Natural killer cell (primary cell): ENCODE measurements at regions not wholly inside any gene's neighbourhood (a gene's known extent, or its start where the extent isn't known, plus 50 kb on each side); places are given as distances from the start of the nearest gene placed in this dataset.

Experiments used
- ATAC-seq, 3 donors: fragments of 150-1000 bp in 2 of 3; fragments of 200-7000 bp in 1 of 3; cut with Tn5 transposase; 1 replicate in 1 of 3; 2 replicates in 2 of 3; pipeline ENCODE4 v1.10.0; 2021; ENCODE audit warnings: mild to moderate bottlenecking in 2 of 3, moderate library complexity in 2 of 3
- DNase-seq, 2 donors: peaks; one replicate each; pipeline versions ENCODE4 v3.0.0 to v3.0.0-alpha.2; 2013 to 2021; ENCODE audit warnings: mixed read lengths in 1 of 2
- H3K27ac ChIP-seq: one replicate; pipeline ENCODE4 v1.5.1; 2013; ENCODE audit warnings: mild to moderate bottlenecking, low read length
- H3K27me3 ChIP-seq: one replicate; pipeline ENCODE4 v1.6.1; 2013; ENCODE audit warnings: low read length; ENCODE audit not compliant: control insufficient read depth, insufficient read depth
- H3K36me3 ChIP-seq: one replicate; pipeline ENCODE4 v1.6.1; 2013; ENCODE audit warnings: low read length; ENCODE audit not compliant: control insufficient read depth, insufficient read depth
- H3K4me1 ChIP-seq: one replicate; pipeline ENCODE4 v1.6.1; 2013; ENCODE audit warnings: low read length; ENCODE audit not compliant: control insufficient read depth, insufficient read depth
- H3K4me3 ChIP-seq: one replicate; pipeline ENCODE4 v1.5.1; 2013; ENCODE audit warnings: low read length
- H3K9me3 ChIP-seq: one replicate; pipeline ENCODE4 v1.6.1; 2013; ENCODE audit warnings: low read length; ENCODE audit not compliant: control insufficient read depth, insufficient read depth
- H3K27ac Mint-ChIP-seq, 2 donors: one replicate each; pipeline ENCODE4 v1.8.0; 2022; ENCODE audit warnings: mild to moderate bottlenecking in 2 of 2, mixed read lengths in 2 of 2, moderate library complexity in 1 of 2
- H3K27me3 Mint-ChIP-seq, 2 donors: one replicate each; pipeline ENCODE4 v1.8.0; 2022; ENCODE audit warnings: low read depth in 2 of 2, mixed read lengths in 2 of 2
- H3K36me3 Mint-ChIP-seq: one replicate; pipeline ENCODE4 v1.8.0; 2022; ENCODE audit warnings: mixed read lengths
- H3K4me1 Mint-ChIP-seq, 2 donors: one replicate each; pipeline ENCODE4 v1.8.0; 2022; ENCODE audit warnings: mixed read lengths in 2 of 2
- H3K4me3 Mint-ChIP-seq: one replicate; pipeline ENCODE4 v1.8.0; 2022; ENCODE audit warnings: mild to moderate bottlenecking, moderate library complexity, mixed read lengths
- H3K9me3 Mint-ChIP-seq, 2 donors: one replicate each; pipeline ENCODE4 v1.8.0; 2022; ENCODE audit warnings: mixed read lengths in 2 of 2
- CTCF ChIP-seq: fragments of 200-600 bp; IDR thresholded peaks from one replicate; pipeline ENCODE4 v1.8.0; 2022; ENCODE audit warnings: antibody characterized with exemption
- WGBS: methylation state at CpG from one replicate; pipeline ENCODE4 v1.1.7; 2013; ENCODE audit warnings: missing lambda C conversion rate; ENCODE audit not compliant: insufficient coverage; 5-methylcytosine and 5-hydroxymethylcytosine counted together
- intact Hi-C: fragments of 100-400 bp; cut with micrococcal nuclease; formaldehyde crosslinking; loops from one replicate; pipeline ENCODE4 v1.14.2; 2022

GRCh38 chr10:106454233-106454632, 710.3 kb downstream of the SORCS1 start:
- Mint-ChIP-seq H3K27ac (no peak overlapping the region), H3K9me3 (peaks cover 3 to 8% of the 10 kb centered on the region in 2 donors), H3K27me3 (no peaks in the 10 kb centered on the region), H3K4me1 (no peaks in the 10 kb centered on the region), H3K4me3 (no peak overlapping the region), H3K36me3 (no peaks in the 10 kb centered on the region)
- Histone ChIP-seq H3K27me3 (no peaks in the 10 kb centered on the region), H3K27ac (no peak overlapping the region), H3K9me3 (no peaks in the 10 kb centered on the region), H3K36me3 (no peaks in the 10 kb centered on the region), H3K4me3 (no peak overlapping the region), H3K4me1 (no peaks in the 10 kb centered on the region)
- ATAC-seq (no peak), DNase-seq (no peak)
- WGBS = 88% methylated on average over 3 of the region's 3 CpGs
- intact Hi-C loops = no loop called here
- no peak for TF ChIP-seq CTCF

GRCh38 chr10:106450966-106451365, 713.5 kb downstream of the SORCS1 start:
- TF ChIP-seq CTCF = no peak
- Mint-ChIP-seq H3K4me3 (no peak overlapping the region), H3K27me3 (no peaks in the 10 kb centered on the region), H3K9me3 (peaks cover 8 to 10% of the 10 kb centered on the region in 2 donors), H3K36me3 (no peaks in the 10 kb centered on the region), H3K27ac (no peak overlapping the region), H3K4me1 (no peaks in the 10 kb centered on the region)
- Histone ChIP-seq H3K27ac (no peak overlapping the region), H3K4me1 (no peaks in the 10 kb centered on the region), H3K4me3 (no peak overlapping the region), H3K27me3 (no peaks in the 10 kb centered on the region), H3K9me3 (no peaks in the 10 kb centered on the region), H3K36me3 (no peaks in the 10 kb centered on the region)
- no CpG with 5 or more reads among the region's 1 CpG for WGBS
- DNase-seq (no peak), ATAC-seq (no peak)
- intact Hi-C loops = no loop called here

- intact Hi-C loops = no loop called here
- Mint-ChIP-seq H3K27ac (no peak overlapping the region), H3K4me3 (no peak overlapping the region), H3K27me3 (no peaks in the 10 kb centered on the region), H3K9me3 (peaks cover 12 to 16% of the 10 kb centered on the region in 2 donors), H3K4me1 (no peaks in the 10 kb centered on the region), H3K36me3 (no peaks in the 10 kb centered on the region)
- Histone ChIP-seq H3K4me3 (no peak overlapping the region), H3K4me1 (no peaks in the 10 kb centered on the region), H3K27me3 (no peaks in the 10 kb centered on the region), H3K27ac (no peak overlapping the region), H3K9me3 (no peaks in the 10 kb centered on the region), H3K36me3 (no peaks in the 10 kb centered on the region)
- no peak for ATAC-seq
- DNase-seq = no peak
- TF ChIP-seq CTCF = no peak
Observed at GRCh38 chr10:106446920-106447319, 717.6 kb downstream of the SORCS1 start.

GRCh38 chr10:106442223-106442622, 722.3 kb downstream of the SORCS1 start:
- ATAC-seq = no peak
- H3K4me1 Mint-ChIP-seq = no peaks in the 10 kb centered on the region
- H3K4me3 Mint-ChIP-seq = no peak overlapping the region

More at GRCh38 chr10:106442223-106442622, 722.3 kb downstream of the SORCS1 start:
- WGBS = 68% methylated on average over 2 of the region's 2 CpGs
- H3K36me3 Mint-ChIP-seq = no peaks in the 10 kb centered on the region
- intact Hi-C loops = no loop called here
- Histone ChIP-seq H3K36me3 (no peaks in the 10 kb centered on the region), H3K27me3 (no peaks in the 10 kb centered on the region), H3K4me1 (no peaks in the 10 kb centered on the region), H3K9me3 (no peaks in the 10 kb centered on the region), H3K4me3 (no peak overlapping the region), H3K27ac (no peak overlapping the region)
- TF ChIP-seq CTCF = no peak
- H3K27ac Mint-ChIP-seq = no peak overlapping the region
- no peak for DNase-seq
- H3K27me3 Mint-ChIP-seq = no peaks in the 10 kb centered on the region
- H3K9me3 Mint-ChIP-seq = peaks cover 12 to 13% of the 10 kb centered on the region in 2 donors
